GM19351 (cell line): ENCODE measurements at regions not wholly inside any gene's neighbourhood (a gene's known extent, or its start where the extent isn't known, plus 50 kb on each side); places are given as distances from the start of the nearest gene placed in this dataset.
"Not testable (repeated sequence)": the region's sequence is repeated elsewhere in the genome, so short reads cannot be mapped to it uniquely, and the experiment has no call there.

Source experiments
- ATAC-seq: cut with Tn5 transposase; IDR thresholded peaks from one replicate; pipeline ENCODE4 v1.9.1; 2021; ENCODE audit warnings: mild to moderate bottlenecking, moderate library complexity; ENCODE audit not compliant: unreplicated experiment

GRCh38 chr13:61358599-61358998, 57.0 kb downstream of the PCDH20 start:
- no peak for ATAC-seq

GRCh38 chr13:61350341-61350740, 65.3 kb downstream of the PCDH20 start:
- ATAC-seq, result no peak

- ATAC-seq, result no peak
These were observed 76.5 kb downstream of the PCDH20 start for GRCh38 chr13:61339054-61339621.

- no peak for ATAC-seq
These were observed 99.0 kb downstream of the PCDH20 start for GRCh38 chr13:61316647-61317046.

GRCh38 chr13:61294467-61295191, 121.0 kb downstream of the PCDH20 start:
- no peak for ATAC-seq

- ATAC-seq, result peak; percentile 53
These were observed 129.4 kb downstream of the PCDH20 start for GRCh38 chr13:61286148-61286745.

GRCh38 chr13:61277586-61278276, 137.9 kb downstream of the PCDH20 start:
- no peak for ATAC-seq

- ATAC-seq, result no peak
These were observed 138.6 kb downstream of the PCDH20 start for GRCh38 chr13:61277088-61277487.

- ATAC-seq, result no peak
These were observed 139.2 kb downstream of the PCDH20 start for GRCh38 chr13:61276401-61276800.

- no peak for ATAC-seq
These were observed 139.9 kb downstream of the PCDH20 start for GRCh38 chr13:61275736-61276135.

- ATAC-seq, result no peak
These were observed 140.4 kb downstream of the PCDH20 start for GRCh38 chr13:61275251-61275650.

- ATAC-seq, result not testable (repeated sequence)
These were observed 148.8 kb downstream of the PCDH20 start for GRCh38 chr13:61266896-61267295.

- ATAC-seq, result no peak
These were observed 153.7 kb downstream of the PCDH20 start for GRCh38 chr13:61261746-61262472.

GRCh38 chr13:61258185-61258584, 157.5 kb downstream of the PCDH20 start:
- ATAC-seq, result no peak

GRCh38 chr13:61255040-61255796, 160.4 kb downstream of the PCDH20 start:
- ATAC-seq, result no peak

GRCh38 chr13:61253105-61253877, 162.4 kb downstream of the PCDH20 start:
- ATAC-seq, result peak; percentile 67

GRCh38 chr13:61252213-61252612, 163.4 kb downstream of the PCDH20 start:
- ATAC-seq, result no peak

- ATAC-seq, result peak; percentile 84
These were observed 168.3 kb downstream of the PCDH20 start for GRCh38 chr13:61247149-61247936.

- ATAC-seq, result no peak
These were observed 169.3 kb downstream of the PCDH20 start for GRCh38 chr13:61246351-61246750.
